A172 (cell line): ENCODE measurements at regions not wholly inside any gene's neighbourhood (a gene's known extent, or its start where the extent isn't known, plus 50 kb on each side); places are given as distances from the start of the nearest gene placed in this dataset.

Experiments
- DNase-seq: peaks from one replicate; pipeline ENCODE4 v3.0.0-alpha.2; 2015; ENCODE audit warnings: low spot score

- no peak for DNase-seq
Measured at GRCh38 chr12:125674554-125675338, 609.5 kb downstream of the AACS start.

- DNase-seq = no peak
Measured at GRCh38 chr12:125676366-125676765, 611.1 kb downstream of the AACS start.

GRCh38 chr12:125677829-125678228 lies 612.6 kb downstream of the AACS start:
- no peak for DNase-seq

GRCh38 chr12:125678589-125678993 lies 613.4 kb downstream of the AACS start:
- DNase-seq = no peak

GRCh38 chr12:125683748-125684381 lies 618.6 kb downstream of the AACS start:
- no peak for DNase-seq

- no peak for DNase-seq
Measured at GRCh38 chr12:125684968-125685790, 619.9 kb downstream of the AACS start.

GRCh38 chr12:125685915-125686314 lies 620.7 kb downstream of the AACS start:
- no peak for DNase-seq

- no peak for DNase-seq
Measured at GRCh38 chr12:125687403-125687802, 622.2 kb downstream of the AACS start.

- no peak for DNase-seq
Measured at GRCh38 chr12:125687820-125688219, 622.6 kb downstream of the AACS start.

- DNase-seq = no peak
Measured at GRCh38 chr12:125688223-125688622, 623.0 kb downstream of the AACS start.

- no peak for DNase-seq
Measured at GRCh38 chr12:125688881-125689280, 623.6 kb downstream of the AACS start.

GRCh38 chr12:125689576-125690410 lies 624.6 kb downstream of the AACS start:
- DNase-seq = no peak

GRCh38 chr12:125690841-125691240 lies 625.6 kb downstream of the AACS start:
- DNase-seq = no peak

- DNase-seq = no peak
Measured at GRCh38 chr12:125696054-125696453, 630.8 kb downstream of the AACS start.

GRCh38 chr12:125704803-125705202 lies 639.6 kb downstream of the AACS start:
- no peak for DNase-seq

GRCh38 chr12:125720961-125721360 lies 655.7 kb downstream of the AACS start:
- no peak for DNase-seq

GRCh38 chr12:125734137-125734536 lies 668.9 kb downstream of the AACS start:
- no peak for DNase-seq

- no peak for DNase-seq
Measured at GRCh38 chr12:125738211-125738610, 673.0 kb downstream of the AACS start.

- DNase-seq = no peak
Measured at GRCh38 chr12:125742413-125742812, 677.2 kb downstream of the AACS start.

GRCh38 chr12:125744201-125744600 lies 679.0 kb downstream of the AACS start:
- DNase-seq = no peak

GRCh38 chr12:125755512-125755911 lies 690.3 kb downstream of the AACS start:
- DNase-seq = no peak

GRCh38 chr12:125766091-125766490 lies 700.9 kb downstream of the AACS start:
- no peak for DNase-seq
